Type B pancreatic cell (in vitro differentiated cells): ENCODE measurements at regions not wholly inside any gene's neighbourhood (a gene's known extent, or its start where the extent isn't known, plus 50 kb on each side); places are given as distances from the start of the nearest gene placed in this dataset.

Experiments
- DNase-seq: peaks from one replicate; pipeline ENCODE4 v3.0.0; 2021; ENCODE audit warnings: mixed read lengths; ENCODE audit not compliant: unreplicated experiment; ENCODE audit errors: extremely low spot score
- H3K27ac Mint-ChIP-seq: 2 replicates; pipeline ENCODE4 v1.8.0; 2021; ENCODE audit warnings: mild to moderate bottlenecking, mixed read lengths
- H3K27me3 Mint-ChIP-seq: 2 replicates; pipeline ENCODE4 v1.8.0; 2021; ENCODE audit warnings: mixed read lengths
- H3K36me3 Mint-ChIP-seq: 2 replicates; pipeline ENCODE4 v1.8.0; 2021; ENCODE audit warnings: mixed read lengths
- H3K4me1 Mint-ChIP-seq: one replicate; pipeline ENCODE4 v1.8.0; 2021; ENCODE audit warnings: mixed read lengths; ENCODE audit not compliant: unreplicated experiment
- H3K4me3 Mint-ChIP-seq: 2 replicates; pipeline ENCODE4 v1.8.0; 2021; ENCODE audit warnings: mild to moderate bottlenecking, mixed read lengths
- H3K9me3 Mint-ChIP-seq: 2 replicates; pipeline ENCODE4 v1.8.0; 2021; ENCODE audit warnings: mixed read lengths
- CTCF ChIP-seq: fragments of 200-600 bp; sonication (generic); conservative IDR thresholded peaks from 2 replicates; pipeline ENCODE4 v1.5.0; 2021; ENCODE audit warnings: antibody characterized with exemption, mild to moderate bottlenecking

- no peak for TF ChIP-seq CTCF
- Mint-ChIP-seq H3K4me3 (no peak overlapping the region), H3K36me3 (no peaks in the 10 kb centered on the region), H3K27me3 (peaks cover 60% of the 10 kb centered on the region), H3K9me3 (no peaks in the 10 kb centered on the region), H3K4me1 (no peaks in the 10 kb centered on the region), H3K27ac (no peak overlapping the region)
- no peak for DNase-seq
These were observed 240.2 kb downstream of the ENGASE start for GRCh38 chr17:79314617-79315357.

- no peak for DNase-seq
- Mint-ChIP-seq H3K9me3 (no peaks in the 10 kb centered on the region), H3K27me3 (peaks cover 46% of the 10 kb centered on the region), H3K4me1 (no peaks in the 10 kb centered on the region), H3K36me3 (no peaks in the 10 kb centered on the region), H3K4me3 (no peak overlapping the region), H3K27ac (no peak overlapping the region)
- TF ChIP-seq CTCF, result no peak
These were observed 236.7 kb downstream of the ENGASE start for GRCh38 chr17:79311373-79311772.

- peaks cover 29% of the 10 kb centered on the region for H3K27me3 Mint-ChIP-seq
- H3K4me1 Mint-ChIP-seq, result no peaks in the 10 kb centered on the region
- H3K27ac Mint-ChIP-seq, result no peak overlapping the region
- no peaks in the 10 kb centered on the region for H3K36me3 Mint-ChIP-seq
- no peaks in the 10 kb centered on the region for H3K9me3 Mint-ChIP-seq
- no peak for DNase-seq
- H3K4me3 Mint-ChIP-seq, result no peak overlapping the region
- TF ChIP-seq CTCF, result no peak
These were observed 232.0 kb downstream of the ENGASE start for GRCh38 chr17:79306424-79307318.

- Mint-ChIP-seq H3K27ac (no peak overlapping the region), H3K9me3 (no peaks in the 10 kb centered on the region), H3K4me3 (no peak overlapping the region), H3K4me1 (no peaks in the 10 kb centered on the region), H3K36me3 (no peaks in the 10 kb centered on the region), H3K27me3 (peaks cover 29% of the 10 kb centered on the region)
- DNase-seq, result no peak
- TF ChIP-seq CTCF, result no peak
These were observed 231.3 kb downstream of the ENGASE start for GRCh38 chr17:79305768-79306423.

- no peak for DNase-seq
- no peaks in the 10 kb centered on the region for H3K4me1 Mint-ChIP-seq
- no peak for TF ChIP-seq CTCF
- no peak overlapping the region for H3K4me3 Mint-ChIP-seq
- peaks cover 28% of the 10 kb centered on the region for H3K27me3 Mint-ChIP-seq
- no peaks in the 10 kb centered on the region for H3K9me3 Mint-ChIP-seq
- H3K27ac Mint-ChIP-seq, result no peak overlapping the region
- no peaks in the 10 kb centered on the region for H3K36me3 Mint-ChIP-seq
These were observed 230.7 kb downstream of the ENGASE start for GRCh38 chr17:79305376-79305767.
